ENCODE measurements at regions not wholly inside any gene's neighbourhood (a gene's known extent, or its start where the extent isn't known, plus 50 kb on each side); places are given as distances from the start of the nearest gene placed in this dataset.

- H3K9ac ChIP-seq (ENCODE audit: low read length) = no peak overlapping the region
- BruUV-seq (replicated peaks) = no TSS peak
- H3K9me3 ChIP-seq (ENCODE audit: control insufficient read depth in 1 of 2, insufficient read depth in 1 of 2, low read depth in 1 of 2, low read length in 2 of 2) = no peaks in the 10 kb centered on the region
- TF ChIP-seq ZBTB33 (IDR thresholded peaks at IDR 0.05; ENCODE audit: extremely low read depth, insufficient replicate concordance, low read length) = no peak
- TF ChIP-seq POLR2A (IDR thresholded peaks at IDR 0.05; ENCODE audit: borderline replicate concordance, extremely low read depth, insufficient read depth, insufficient read length) = no peak
- no peak for TF ChIP-seq RAD21 (IDR thresholded peaks at IDR 0.05; ENCODE audit: low read depth)
- no peak for TF ChIP-seq EZH2 (IDR thresholded peaks at IDR 0.05)
- TF ChIP-seq ZNF274 (IDR thresholded peaks at IDR 0.05; ENCODE audit: low read depth, low read length) = no peak
- TF ChIP-seq SIN3A (IDR thresholded peaks at IDR 0.05; ENCODE audit: low read depth) = no peak
- TF ChIP-seq, protein P1, sequence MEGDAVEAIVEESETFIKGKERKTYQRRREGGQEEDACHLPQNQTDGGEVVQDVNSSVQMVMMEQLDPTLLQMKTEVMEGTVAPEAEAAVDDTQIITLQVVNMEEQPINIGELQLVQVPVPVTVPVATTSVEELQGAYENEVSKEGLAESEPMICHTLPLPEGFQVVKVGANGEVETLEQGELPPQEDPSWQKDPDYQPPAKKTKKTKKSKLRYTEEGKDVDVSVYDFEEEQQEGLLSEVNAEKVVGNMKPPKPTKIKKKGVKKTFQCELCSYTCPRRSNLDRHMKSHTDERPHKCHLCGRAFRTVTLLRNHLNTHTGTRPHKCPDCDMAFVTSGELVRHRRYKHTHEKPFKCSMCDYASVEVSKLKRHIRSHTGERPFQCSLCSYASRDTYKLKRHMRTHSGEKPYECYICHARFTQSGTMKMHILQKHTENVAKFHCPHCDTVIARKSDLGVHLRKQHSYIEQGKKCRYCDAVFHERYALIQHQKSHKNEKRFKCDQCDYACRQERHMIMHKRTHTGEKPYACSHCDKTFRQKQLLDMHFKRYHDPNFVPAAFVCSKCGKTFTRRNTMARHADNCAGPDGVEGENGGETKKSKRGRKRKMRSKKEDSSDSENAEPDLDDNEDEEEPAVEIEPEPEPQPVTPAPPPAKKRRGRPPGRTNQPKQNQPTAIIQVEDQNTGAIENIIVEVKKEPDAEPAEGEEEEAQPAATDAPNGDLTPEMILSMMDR (IDR thresholded peaks at IDR 0.05 in 2 of 3, conservative IDR thresholded peaks at IDR 0.05 in 1 of 3; ENCODE audit: borderline replicate concordance in 1 of 3, insufficient read depth in 1 of 3, low read depth in 2 of 3, low read length in 2 of 3) = no peak
- TF ChIP-seq YY1 (IDR thresholded peaks at IDR 0.05; ENCODE audit: extremely low read depth, insufficient replicate concordance, low read depth, low read length) = no peak
- no peak for TF ChIP-seq EGR1 (IDR thresholded peaks at IDR 0.05; ENCODE audit: low read depth)
- TF ChIP-seq, protein P2, sequence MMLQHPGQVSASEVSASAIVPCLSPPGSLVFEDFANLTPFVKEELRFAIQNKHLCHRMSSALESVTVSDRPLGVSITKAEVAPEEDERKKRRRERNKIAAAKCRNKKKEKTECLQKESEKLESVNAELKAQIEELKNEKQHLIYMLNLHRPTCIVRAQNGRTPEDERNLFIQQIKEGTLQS (IDR thresholded peaks at IDR 0.05) = no peak
- no peak for TF ChIP-seq FOSL1 (IDR thresholded peaks at IDR 0.05; ENCODE audit: low read depth)
- TF ChIP-seq ZFX (IDR thresholded peaks at IDR 0.05) = no peak
- TF ChIP-seq POLR2AphosphoS5 (IDR thresholded peaks at IDR 0.05; ENCODE audit: low read depth, low read length) = no peak
- TF ChIP-seq REST (IDR thresholded peaks at IDR 0.05; ENCODE audit: low read depth) = no peak
- TF ChIP-seq SP1 (IDR thresholded peaks at IDR 0.05; ENCODE audit: low read depth) = no peak
- no peak for TF ChIP-seq SRF (IDR thresholded peaks at IDR 0.05; ENCODE audit: low read depth)
- no peak overlapping the region for H2AFZ ChIP-seq (ENCODE audit: low read depth, low read length, poor library complexity, severe bottlenecking)
- H3K4me2 ChIP-seq (ENCODE audit: low read length) = no peak overlapping the region
- DNase-seq (ENCODE audit: low read depth, low spot score) (no peak), ATAC-seq (no peak)
- H3K79me2 ChIP-seq (ENCODE audit: insufficient read depth, low read length) = no peaks in the 10 kb centered on the region
- ChIA-PET POLR2A (no interaction called here), CTCF (no interaction called here), RAD21 (ENCODE audit: low non-redundant PET in 1 of 2, low total read pairs in 2 of 2, uncharacterized antibody in 2 of 2, unreplicated experiment in 2 of 2) (no interaction called here)
- intact Hi-C loops (cut with micrococcal nuclease) = no loop called here
- H4K20me1 ChIP-seq (ENCODE audit: insufficient read depth) = no peaks in the 10 kb centered on the region
- no peak overlapping the region for H3K27ac ChIP-seq (ENCODE audit: low read depth, low read length)
- no peaks in the 10 kb centered on the region for H3K9me2 ChIP-seq (ENCODE audit: insufficient read depth)
- H3K4me1 ChIP-seq (ENCODE audit: control insufficient read depth in 1 of 2, insufficient read depth in 2 of 2, low read length in 2 of 2) = no peaks in the 10 kb centered on the region
- no peak overlapping the region for H3K4me3 ChIP-seq (replicated peaks in 1 of 2; ENCODE audit: low read depth in 1 of 2, low read length in 2 of 2)
- H3K36me3 ChIP-seq (ENCODE audit: control insufficient read depth in 1 of 2, insufficient read depth in 2 of 2, low read length in 2 of 2) = no peaks in the 10 kb centered on the region
- H3K27me3 ChIP-seq (ENCODE audit: insufficient read depth, low read length) = 0 out of 2 replicates have a peak, but pooled peaks cover 6% of the 10 kb centered on the region
These were observed 102.3 kb upstream of the OR5AK2 start for GRCh38 chr11:56886455-56886854.

Measured in HCT116 (cell line).